ENCODE measurements at regions not wholly inside any gene's neighbourhood (a gene's known extent, or its start where the extent isn't known, plus 50 kb on each side); places are given as distances from the start of the nearest gene placed in this dataset.

GRCh38 chr3:117091676-117092075 is 382.1 kb downstream of the TUSC7 start:
- no peak for DNase-seq

GRCh38 chr3:117096549-117096948 is 387.0 kb downstream of the TUSC7 start:
- no peak for DNase-seq

- no peak for DNase-seq
These were observed 387.8 kb downstream of the TUSC7 start for GRCh38 chr3:117097351-117097750.

GRCh38 chr3:117101697-117102096 is 392.1 kb downstream of the TUSC7 start:
- no peak for DNase-seq

- no peak for DNase-seq
These were observed 392.8 kb downstream of the TUSC7 start for GRCh38 chr3:117102426-117102825.

- no peak for DNase-seq
These were observed 394.1 kb downstream of the TUSC7 start for GRCh38 chr3:117103675-117104074.

GRCh38 chr3:117104381-117104780 is 394.8 kb downstream of the TUSC7 start:
- DNase-seq, result no peak

GRCh38 chr3:117104792-117105191 is 395.2 kb downstream of the TUSC7 start:
- no peak for DNase-seq

GRCh38 chr3:117105686-117106085 is 396.1 kb downstream of the TUSC7 start:
- DNase-seq, result no peak

- no peak for DNase-seq
These were observed 396.8 kb downstream of the TUSC7 start for GRCh38 chr3:117106396-117106795.

- DNase-seq, result no peak
These were observed 398.4 kb downstream of the TUSC7 start for GRCh38 chr3:117107946-117108345.

- DNase-seq, result no peak
These were observed 399.6 kb downstream of the TUSC7 start for GRCh38 chr3:117109178-117109577.

- DNase-seq, result no peak
These were observed 405.1 kb downstream of the TUSC7 start for GRCh38 chr3:117114517-117115265.

GRCh38 chr3:117117188-117117936 is 407.8 kb downstream of the TUSC7 start:
- DNase-seq, result no peak

GRCh38 chr3:117118604-117119003 is 409.0 kb downstream of the TUSC7 start:
- DNase-seq, result no peak

GRCh38 chr3:117120014-117120413 is 410.4 kb downstream of the TUSC7 start:
- DNase-seq, result no peak

- DNase-seq, result no peak
These were observed 413.0 kb downstream of the TUSC7 start for GRCh38 chr3:117122609-117123008.

- DNase-seq, result no peak
These were observed 416.9 kb downstream of the TUSC7 start for GRCh38 chr3:117126460-117126859.

- no peak for DNase-seq
These were observed 417.5 kb downstream of the TUSC7 start for GRCh38 chr3:117126946-117127546.

GRCh38 chr3:117128133-117128532 is 418.6 kb downstream of the TUSC7 start:
- DNase-seq, result no peak

- DNase-seq, result no peak
These were observed 419.3 kb downstream of the TUSC7 start for GRCh38 chr3:117128872-117129271.

GRCh38 chr3:117129516-117129915 is 419.9 kb downstream of the TUSC7 start:
- DNase-seq, result no peak

GRCh38 chr3:117130222-117130621 is 420.6 kb downstream of the TUSC7 start:
- DNase-seq, result no peak

- DNase-seq, result no peak
These were observed 421.7 kb downstream of the TUSC7 start for GRCh38 chr3:117131259-117131658.
